ENCODE measurements at regions not wholly inside any gene's neighbourhood (a gene's known extent, or its start where the extent isn't known, plus 50 kb on each side); places are given as distances from the start of the nearest gene placed in this dataset.

GRCh38 chr11:27212248-27212780 is 150.7 kb downstream of the CCDC34 start:
- H3K9ac ChIP-seq (ENCODE audit: low read depth, low read length) = no peak overlapping the region
- no peak overlapping the region for H3K4me2 ChIP-seq (ENCODE audit: low read length)
- H3K27me3 ChIP-seq (ENCODE audit: control insufficient read depth, insufficient read depth, low read length) = no peaks in the 10 kb centered on the region
- no peak overlapping the region for H3K4me3 ChIP-seq (ENCODE audit: low read length)
- H3K36me3 ChIP-seq (ENCODE audit: insufficient read depth, low read length) = no peaks in the 10 kb centered on the region
- H3K9me3 ChIP-seq (replicated peaks; ENCODE audit: low read length) = no peaks in the 10 kb centered on the region
- peaks cover 41% of the 10 kb centered on the region for H3K4me1 ChIP-seq (ENCODE audit: control insufficient read depth, insufficient read depth, low read length)

DNA sequence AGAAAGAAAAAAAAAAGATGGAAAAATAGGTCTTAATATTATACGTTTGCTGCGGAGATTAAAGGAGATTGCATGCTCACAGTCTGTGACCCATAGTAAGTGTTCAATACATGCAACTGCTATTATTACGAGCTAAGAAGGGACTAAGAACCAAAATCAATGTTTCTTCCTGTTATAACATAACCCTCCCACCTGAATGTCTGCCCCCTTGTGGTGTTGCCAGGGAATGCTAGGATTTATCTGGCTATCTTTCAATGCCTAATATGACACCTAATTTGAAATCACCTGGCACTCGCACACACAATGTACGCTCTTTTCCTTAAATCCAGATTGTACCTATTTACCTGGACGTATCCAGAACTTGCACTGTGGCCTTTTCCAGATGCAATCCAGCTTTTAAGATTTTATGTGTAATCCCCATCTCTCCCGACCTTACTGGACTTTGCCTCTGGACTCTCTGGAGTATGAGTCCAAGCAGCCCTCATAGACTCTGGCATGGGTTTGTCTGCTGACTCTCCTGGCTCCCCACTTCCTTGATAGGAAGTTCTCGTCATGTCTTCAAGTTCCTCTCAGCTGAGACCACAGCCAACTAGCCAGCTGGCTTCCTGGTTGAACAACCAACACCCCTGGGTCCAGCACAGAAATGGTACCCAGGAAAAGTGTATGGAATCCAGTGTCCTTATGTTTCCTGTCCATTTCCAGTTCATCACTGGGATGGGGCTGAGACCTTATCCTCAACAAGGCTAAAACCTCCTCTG is 151.5 kb downstream of the CCDC34 start:
- no peaks in the 10 kb centered on the region for H3K9me3 ChIP-seq (replicated peaks; ENCODE audit: low read length)
- H3K4me2 ChIP-seq (ENCODE audit: low read length) = no peak overlapping the region
- H3K4me3 ChIP-seq (ENCODE audit: low read length) = no peak overlapping the region
- no peaks in the 10 kb centered on the region for H3K36me3 ChIP-seq (ENCODE audit: insufficient read depth, low read length)
- no peak overlapping the region for H3K9ac ChIP-seq (ENCODE audit: low read depth, low read length)
- H3K4me1 ChIP-seq (ENCODE audit: control insufficient read depth, insufficient read depth, low read length) = peaks cover 41% of the 10 kb centered on the region
- H3K27me3 ChIP-seq (ENCODE audit: control insufficient read depth, insufficient read depth, low read length) = no peaks in the 10 kb centered on the region

DNA sequence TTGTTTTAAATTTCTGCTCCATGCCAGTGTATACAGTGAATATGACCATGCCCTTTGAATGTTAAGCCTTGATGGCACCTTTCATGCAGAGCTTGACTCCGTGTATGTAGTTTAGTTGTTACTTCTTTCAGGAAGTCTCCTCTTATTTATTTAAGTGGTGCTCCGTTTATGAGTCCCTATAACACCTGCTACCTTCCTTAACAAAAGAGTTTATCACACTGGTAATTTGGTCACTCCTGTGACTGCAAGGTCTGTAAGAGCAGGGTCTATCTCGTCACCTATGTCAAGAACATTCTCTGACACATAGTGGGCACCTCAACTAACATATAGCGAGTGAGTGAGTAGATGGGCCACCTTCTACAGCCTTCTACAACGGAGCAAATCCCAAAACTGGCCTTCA is 152.5 kb downstream of the CCDC34 start:
- no peak overlapping the region for H3K4me2 ChIP-seq (ENCODE audit: low read length)
- no peak overlapping the region for H3K9ac ChIP-seq (ENCODE audit: low read depth, low read length)
- H3K36me3 ChIP-seq (ENCODE audit: insufficient read depth, low read length) = no peaks in the 10 kb centered on the region
- no peaks in the 10 kb centered on the region for H3K9me3 ChIP-seq (replicated peaks; ENCODE audit: low read length)
- no peaks in the 10 kb centered on the region for H3K27me3 ChIP-seq (ENCODE audit: control insufficient read depth, insufficient read depth, low read length)
- no peak overlapping the region for H3K4me3 ChIP-seq (ENCODE audit: low read length)
- peaks cover 36% of the 10 kb centered on the region for H3K4me1 ChIP-seq (ENCODE audit: control insufficient read depth, insufficient read depth, low read length)

- no peaks in the 10 kb centered on the region for H3K27me3 ChIP-seq (ENCODE audit: control insufficient read depth, insufficient read depth, low read length)
- peaks cover 39% of the 10 kb centered on the region for H3K4me1 ChIP-seq (ENCODE audit: control insufficient read depth, insufficient read depth, low read length)
- H3K4me3 ChIP-seq (ENCODE audit: low read length) = no peak overlapping the region
- H3K9me3 ChIP-seq (replicated peaks; ENCODE audit: low read length) = no peaks in the 10 kb centered on the region
- no peaks in the 10 kb centered on the region for H3K36me3 ChIP-seq (ENCODE audit: insufficient read depth, low read length)
- H3K9ac ChIP-seq (ENCODE audit: low read depth, low read length) = no peak overlapping the region
- H3K4me2 ChIP-seq (ENCODE audit: low read length) = peak overlapping the region; percentile 33
Observed at GRCh38 chr11:27209562-27210005, 153.4 kb downstream of the CCDC34 start.

GRCh38 chr11:27208846-27209245 is 154.2 kb downstream of the CCDC34 start:
- Histone ChIP-seq H3K27me3 (ENCODE audit: control insufficient read depth, insufficient read depth, low read length) (no peaks in the 10 kb centered on the region), H3K4me3 (ENCODE audit: low read length) (no peak overlapping the region), H3K4me2 (ENCODE audit: low read length) (no peak overlapping the region), H3K9me3 (replicated peaks; ENCODE audit: low read length) (no peaks in the 10 kb centered on the region), H3K4me1 (ENCODE audit: control insufficient read depth, insufficient read depth, low read length) (peaks cover 38% of the 10 kb centered on the region), H3K9ac (ENCODE audit: low read depth, low read length) (no peak overlapping the region), H3K36me3 (ENCODE audit: insufficient read depth, low read length) (no peaks in the 10 kb centered on the region)

DNA sequence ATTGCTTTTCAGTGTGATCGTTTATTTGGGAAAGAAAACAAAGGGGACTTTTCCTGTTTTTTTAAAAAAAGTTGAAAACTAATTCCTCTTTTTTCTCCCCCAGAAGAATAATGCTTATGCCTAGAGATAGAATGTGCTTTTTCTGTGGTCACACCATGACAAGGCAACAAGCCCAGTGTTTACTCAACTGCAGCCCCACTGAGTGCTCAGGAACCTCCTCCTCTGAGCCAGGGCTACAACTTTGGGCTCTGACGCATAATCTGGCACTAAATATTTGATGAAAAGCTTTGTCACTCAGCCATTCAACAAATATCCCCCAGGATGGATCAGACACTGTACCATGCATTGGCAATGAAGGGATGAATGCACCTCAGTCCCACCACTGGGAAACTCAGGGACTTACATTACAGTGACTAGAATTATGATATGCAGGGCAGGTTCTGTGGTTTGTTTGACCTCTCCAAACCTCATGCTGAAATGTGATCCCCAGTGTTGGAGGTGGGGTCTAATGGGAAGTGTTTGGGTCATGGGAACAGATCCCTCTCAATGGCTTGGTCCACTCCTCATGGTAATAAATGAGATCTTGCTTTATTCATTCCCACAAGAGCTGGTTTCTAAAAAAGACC is 155.9 kb downstream of the CCDC34 start:
- Histone ChIP-seq H3K27me3 (ENCODE audit: control insufficient read depth, insufficient read depth, low read length) (no peaks in the 10 kb centered on the region), H3K4me3 (ENCODE audit: low read length) (no peak overlapping the region), H3K4me2 (ENCODE audit: low read length) (no peak overlapping the region), H3K9me3 (replicated peaks; ENCODE audit: low read length) (no peaks in the 10 kb centered on the region), H3K4me1 (ENCODE audit: control insufficient read depth, insufficient read depth, low read length) (peaks cover 27% of the 10 kb centered on the region), H3K36me3 (ENCODE audit: insufficient read depth, low read length) (no peaks in the 10 kb centered on the region), H3K9ac (ENCODE audit: low read depth, low read length) (no peak overlapping the region)

DNA sequence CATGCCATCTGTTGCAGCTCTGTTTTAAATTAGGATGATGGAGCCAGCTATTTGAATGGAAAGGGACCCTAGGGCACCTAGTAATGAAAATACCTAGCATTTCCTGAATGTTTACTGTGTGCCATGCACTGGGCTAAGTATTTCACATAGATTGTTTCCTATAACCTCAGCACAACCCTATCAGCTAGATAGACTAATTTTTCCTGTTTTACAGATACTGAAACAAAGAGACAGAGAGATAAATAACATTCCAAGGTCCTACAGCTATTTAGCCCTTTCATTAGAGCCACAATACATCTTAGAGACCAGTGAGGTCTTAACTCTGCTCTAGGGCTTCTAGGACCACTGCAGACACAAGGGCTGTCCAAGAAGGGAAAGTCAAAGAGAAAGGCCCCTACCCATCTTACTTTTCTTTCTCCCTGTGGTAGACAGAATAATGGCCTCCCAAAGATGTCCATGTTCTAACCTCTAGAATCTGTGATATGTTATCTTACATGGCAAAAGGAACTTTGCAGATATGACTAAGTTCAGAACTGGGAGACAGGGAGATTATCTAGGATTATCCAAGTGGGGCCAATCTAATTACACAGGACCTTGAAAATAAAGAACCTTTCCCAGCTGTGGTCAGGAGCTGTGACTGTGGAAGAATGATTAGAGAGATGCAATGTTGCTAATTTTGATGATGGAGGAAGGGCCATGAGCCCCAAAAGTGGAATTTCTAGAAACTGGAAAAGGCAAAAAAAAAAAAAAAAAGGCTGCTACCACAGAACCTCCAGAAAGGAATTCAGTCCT is 157.0 kb downstream of the CCDC34 start:
- H3K4me1 ChIP-seq (ENCODE audit: control insufficient read depth, insufficient read depth, low read length) = peaks cover 39% of the 10 kb centered on the region
- H3K4me3 ChIP-seq (ENCODE audit: low read length) = no peak overlapping the region
- H3K36me3 ChIP-seq (ENCODE audit: insufficient read depth, low read length) = no peaks in the 10 kb centered on the region
- no peak overlapping the region for H3K9ac ChIP-seq (ENCODE audit: low read depth, low read length)
- no peak overlapping the region for H3K4me2 ChIP-seq (ENCODE audit: low read length)
- no peaks in the 10 kb centered on the region for H3K27me3 ChIP-seq (ENCODE audit: control insufficient read depth, insufficient read depth, low read length)
- no peaks in the 10 kb centered on the region for H3K9me3 ChIP-seq (replicated peaks; ENCODE audit: low read length)

- Histone ChIP-seq H3K9ac (ENCODE audit: low read depth, low read length) (no peak overlapping the region), H3K9me3 (replicated peaks; ENCODE audit: low read length) (no peaks in the 10 kb centered on the region), H3K4me3 (ENCODE audit: low read length) (no peak overlapping the region), H3K27me3 (ENCODE audit: control insufficient read depth, insufficient read depth, low read length) (no peaks in the 10 kb centered on the region), H3K4me1 (ENCODE audit: control insufficient read depth, insufficient read depth, low read length) (peaks cover 39% of the 10 kb centered on the region), H3K4me2 (ENCODE audit: low read length) (no peak overlapping the region), H3K36me3 (ENCODE audit: insufficient read depth, low read length) (no peaks in the 10 kb centered on the region)
Observed at GRCh38 chr11:27205250-27205649, 157.8 kb downstream of the CCDC34 start.

DNA sequence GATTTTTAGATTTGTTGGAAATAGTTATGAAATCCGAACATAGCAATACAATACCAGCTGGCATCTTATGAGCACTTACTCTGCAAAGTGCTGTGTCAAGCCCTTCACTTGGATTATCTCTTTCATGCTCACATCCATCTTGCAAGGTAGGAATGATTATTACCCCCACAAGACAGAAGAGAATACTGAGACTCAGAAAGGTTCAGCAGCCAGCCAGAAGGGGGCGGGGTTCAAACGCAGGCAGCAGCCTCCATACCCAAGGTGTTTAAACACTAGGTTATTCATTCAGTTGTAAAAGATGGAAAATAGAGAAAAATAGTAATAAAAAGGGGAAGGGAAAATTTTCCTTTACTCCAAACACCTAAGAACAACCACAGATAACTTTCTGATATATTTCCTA is 158.5 kb downstream of the CCDC34 start:
- no peak overlapping the region for H3K9ac ChIP-seq (ENCODE audit: low read depth, low read length)
- H3K9me3 ChIP-seq (replicated peaks; ENCODE audit: low read length) = no peaks in the 10 kb centered on the region
- no peak overlapping the region for H3K4me2 ChIP-seq (ENCODE audit: low read length)
- H3K27me3 ChIP-seq (ENCODE audit: control insufficient read depth, insufficient read depth, low read length) = no peaks in the 10 kb centered on the region
- H3K4me1 ChIP-seq (ENCODE audit: control insufficient read depth, insufficient read depth, low read length) = peaks cover 32% of the 10 kb centered on the region
- no peak overlapping the region for H3K4me3 ChIP-seq (ENCODE audit: low read length)
- no peaks in the 10 kb centered on the region for H3K36me3 ChIP-seq (ENCODE audit: insufficient read depth, low read length)

- no peak overlapping the region for H3K4me3 ChIP-seq (ENCODE audit: low read length)
- H3K4me2 ChIP-seq (ENCODE audit: low read length) = no peak overlapping the region
- H3K4me1 ChIP-seq (ENCODE audit: control insufficient read depth, insufficient read depth, low read length) = peaks cover 27% of the 10 kb centered on the region
- H3K27me3 ChIP-seq (ENCODE audit: control insufficient read depth, insufficient read depth, low read length) = no peaks in the 10 kb centered on the region
- no peaks in the 10 kb centered on the region for H3K9me3 ChIP-seq (replicated peaks; ENCODE audit: low read length)
- no peaks in the 10 kb centered on the region for H3K36me3 ChIP-seq (ENCODE audit: insufficient read depth, low read length)
- no peak overlapping the region for H3K9ac ChIP-seq (ENCODE audit: low read depth, low read length)
Observed at GRCh38 chr11:27203077-27203647, 159.9 kb downstream of the CCDC34 start.
